K562 (cell line): ENCODE measurements at regions not wholly inside any gene's neighbourhood (a gene's known extent, or its start where the extent isn't known, plus 50 kb on each side); places are given as distances from the start of the nearest gene placed in this dataset.

Experiments used
- ATAC-seq: fragments of 200-7000 bp; cut with Tn5 transposase; 3 replicates; pipeline ENCODE4 v1.9.1; 2020; ENCODE audit warnings: moderate library complexity
- BruUV-seq: library from RNA; stranded (reverse); fragments of 400-500 nt; replicated peaks from 2 replicates; lab custom pipeline; 2021; lab: Mats Ljungman, UMichigan
- CTCF ChIA-PET: fragments of 300-600 bp; formaldehyde crosslinking; extraction: SDS; loops from one replicate; lab custom pipeline; 2021; ENCODE audit warnings: low intra/inter-chr PET ratio; lab: Yijun Ruan, JAX
- POLR2A ChIA-PET: fragments of 300-600, 350-650 bp; sonication (Branson Sonifier 250); formaldehyde crosslinking; extraction: SDS; loops from one replicate; lab custom pipeline; 2021; ENCODE audit warnings: antibody characterized with exemption, inconsistent platforms; lab: Yijun Ruan, JAX
- DNase-seq, 4 experiments: peaks; one replicate each; pipeline versions ENCODE4 v3.0.0 to v3.0.0-alpha.2; 2011 to 2018; ENCODE audit warnings: low spot score in 3 of 4, mixed read lengths in 3 of 4; ENCODE audit errors: extremely low read depth in 1 of 4
- FAIRE-seq: peaks from 2 replicates; lab custom pipeline; 2011; peaks lifted over from hg19 to GRCh38; lab: Jason Lieb, UNC
- H2AFZ ChIP-seq: 2 replicates; pipeline ENCODE4 v1.6.0; 2011; ENCODE audit warnings: low read depth, low read length, control low read depth, inconsistent platforms
- H3K27ac ChIP-seq: fragments of 200-600 bp; 3 replicates; pipeline ENCODE4 v1.8.0; 2011; ENCODE audit warnings: low read depth, mild to moderate bottlenecking, control low read depth, inconsistent platforms, low read length, moderate library complexity, mixed read lengths; ENCODE audit errors: extremely low read depth
- H3K27me3 ChIP-seq, 2 experiments: fragments of 300-600 bp in 1 of 2; 2 replicates in 1 of 2; 3 replicates in 1 of 2; pipeline versions ENCODE4 v1.6.0 to v1.8.0; 2011; ENCODE audit warnings: inconsistent platforms in 2 of 2, low read length in 2 of 2, mild to moderate bottlenecking in 1 of 2, mixed read lengths in 1 of 2, moderate library complexity in 1 of 2; ENCODE audit not compliant: control insufficient read depth in 2 of 2, insufficient read depth in 2 of 2
- H3K36me3 ChIP-seq: fragments of 300-600 bp; 3 replicates; pipeline ENCODE4 v1.8.0; 2011; ENCODE audit warnings: mild to moderate bottlenecking, low read length, inconsistent platforms; ENCODE audit not compliant: control insufficient read depth, insufficient read depth
- H3K4me1 ChIP-seq, 2 experiments: fragments of 200-600 bp in 1 of 2; replicated peaks in 1 of 2; 2 replicates in 1 of 2; 3 replicates in 1 of 2; pipeline versions ENCODE4 v1.5.1 to v1.8.0; 2011; ENCODE audit warnings: inconsistent platforms in 2 of 2, low read length in 2 of 2, mild to moderate bottlenecking in 1 of 2, mixed read lengths in 1 of 2, moderate library complexity in 1 of 2; ENCODE audit not compliant: control insufficient read depth in 2 of 2, insufficient read depth in 2 of 2
- H3K4me2 ChIP-seq: 2 replicates; pipeline ENCODE4 v1.6.1; 2011; ENCODE audit warnings: low read length, control low read depth, inconsistent platforms, mixed read lengths; ENCODE audit not compliant: insufficient read depth
- H3K4me3 ChIP-seq: fragments of 200-600 bp; sonication (generic), shearing (Covaris generic); 2 replicates; pipeline ENCODE4 v1.5.1; 2016; ENCODE audit warnings: control low read depth, inconsistent platforms
- H3K79me2 ChIP-seq: fragments of 200-600 bp; 3 replicates; pipeline ENCODE4 v1.8.0; 2011; ENCODE audit warnings: low read length, inconsistent platforms; ENCODE audit not compliant: control insufficient read depth, insufficient read depth
- H3K9ac ChIP-seq, 2 experiments: 2 replicates each; pipeline versions ENCODE4 v1.6.0 to v1.6.1; 2011; ENCODE audit warnings: low read depth in 2 of 2, low read length in 2 of 2, control low read depth in 1 of 2, inconsistent platforms in 1 of 2, mild to moderate bottlenecking in 1 of 2, mixed read lengths in 1 of 2; ENCODE audit not compliant: insufficient read depth in 1 of 2
- H3K9me1 ChIP-seq: one replicate; pipeline ENCODE4 v1.6.0; 2011; ENCODE audit warnings: inconsistent platforms, mild to moderate bottlenecking, low read length, moderate library complexity; ENCODE audit not compliant: control insufficient read depth, insufficient read depth
- H3K9me3 ChIP-seq: replicated peaks from 2 replicates; pipeline ENCODE4 v1.5.1; 2011; ENCODE audit warnings: low read depth, low read length, inconsistent platforms; ENCODE audit not compliant: control insufficient read depth, insufficient read depth
- H4K20me1 ChIP-seq: replicated peaks from 2 replicates; pipeline ENCODE4 v1.6.1; 2011; ENCODE audit warnings: low read length, inconsistent platforms, mixed read lengths; ENCODE audit not compliant: control insufficient read depth, insufficient read depth
- DIDO1 ChIP-seq: fragments of 450-650 bp; IDR thresholded peaks from 2 replicates; pipeline ENCODE4 v1.6.1; 2016; ENCODE audit warnings: low read depth, missing biosample characterization, missing genetic modification characterization
- NCOA2 ChIP-seq, 2 experiments: fragments of 450-650 bp; IDR thresholded peaks; 2 replicates each; pipeline ENCODE4 v1.6.1; 2018; ENCODE audit warnings: mild to moderate bottlenecking in 2 of 2, moderate library complexity in 1 of 2; ENCODE audit not compliant: partially characterized antibody in 2 of 2
- NEUROD1 ChIP-seq: fragments of 150-350 bp; IDR thresholded peaks from 2 replicates; pipeline ENCODE4 v1.6.1; 2014; ENCODE audit warnings: borderline replicate concordance, low read length, low read depth; ENCODE audit not compliant: partially characterized antibody
- NFIX ChIP-seq: fragments of 250-450 bp; sonication (Bioruptor Pico); IDR thresholded peaks from 2 replicates; pipeline ENCODE4 v1.4.0; 2020; ENCODE audit warnings: low read depth, mild to moderate bottlenecking, moderate library complexity
- NR2F6 ChIP-seq: fragments of 450-650 bp; formaldehyde crosslinking; IDR thresholded peaks from 2 replicates; pipeline ENCODE4 v1.4.0; 2020; ENCODE audit warnings: mild to moderate bottlenecking
- RFX7 ChIP-seq: fragments of 250-450 bp; sonication (Bioruptor Pico); IDR thresholded peaks from 2 replicates; pipeline ENCODE4 v1.5.1; 2021; ENCODE audit warnings: mild to moderate bottlenecking
- SMAD4 ChIP-seq: fragments of 250-450 bp; sonication (Bioruptor Pico); conservative IDR thresholded peaks from 2 replicates; pipeline ENCODE4 v1.8.0; 2021; ENCODE audit warnings: inconsistent platforms, mild to moderate bottlenecking, moderate library complexity
- SMARCA5 ChIP-seq: fragments of 450-650 bp; IDR thresholded peaks from 2 replicates; pipeline ENCODE4 v1.6.1; 2016
- ZBTB1 ChIP-seq: sonication (generic); formaldehyde crosslinking; IDR thresholded peaks from 2 replicates; pipeline ENCODE4 v1.8.1; 2023; ENCODE audit warnings: missing genetic modification reagents, low read depth, mild to moderate bottlenecking, borderline replicate concordance
- WGBS: fragments of 100-300 bp; shearing (Covaris generic); methylation state at CpG from one replicate; pipeline ENCODE4 v1.1.6; 2016; ENCODE audit warnings: low coverage, mixed read lengths; ENCODE audit not compliant: insufficient coverage; ENCODE audit errors: missing lambda C conversion rate; 5-methylcytosine and 5-hydroxymethylcytosine counted together
- in situ Hi-C: fragments of 300-500 bp; cut with MboI; formaldehyde crosslinking; loops from 4 replicates; pipeline ENCODE4 v1.15.0; 2018; ENCODE audit warnings: inconsistent platforms, mixed read lengths
- intact Hi-C: fragments of 100-400 bp; cut with micrococcal nuclease; formaldehyde crosslinking; loops from 2 replicates; pipeline ENCODE4 v1.14.2; 2022
- TF ChIP-seq, protein P1 (sequence below): fragments of 250-450 bp; sonication (Bioruptor Pico); IDR thresholded peaks from 2 replicates; pipeline ENCODE4 v1.4.0; 2020; ENCODE audit warnings: borderline replicate concordance
- TF ChIP-seq, protein P2 (sequence below), 2 experiments: fragments of 450-650 bp; formaldehyde crosslinking in 1 of 2; IDR thresholded peaks; 2 replicates each; pipeline versions ENCODE4 v1.4.0 to v1.6.1; 2014 to 2020; ENCODE audit warnings: mild to moderate bottlenecking in 2 of 2, borderline replicate concordance in 1 of 2, low read depth in 1 of 2

DNA sequence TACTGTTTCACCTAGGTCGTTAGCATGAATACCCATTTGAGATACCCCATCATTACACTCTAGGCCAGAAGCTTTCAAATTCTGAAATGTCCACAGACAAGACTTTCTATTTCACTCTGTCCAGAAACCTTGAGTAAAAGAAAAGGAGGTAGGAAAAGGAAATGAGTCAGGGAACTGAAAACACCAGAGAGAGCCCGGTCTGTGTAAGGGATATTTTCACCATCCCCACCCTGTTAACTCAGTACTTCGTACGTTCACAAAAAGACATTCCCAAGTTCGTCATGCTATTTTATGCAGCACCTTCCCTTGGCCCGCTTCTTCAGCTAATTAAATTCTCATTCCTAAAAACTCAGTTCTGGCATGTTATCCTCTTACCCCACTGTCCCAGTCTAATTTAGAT lies 89.4 kb upstream of the SOX2 start:
- Histone ChIP-seq H3K4me2 (no peak overlapping the region), H4K20me1 (no peaks in the 10 kb centered on the region), H3K9me1 (no peaks in the 10 kb centered on the region), H3K27me3 (no peaks in the 10 kb centered on the region), H3K79me2 (no peaks in the 10 kb centered on the region), H3K4me1 (no peaks in the 10 kb centered on the region), H3K27ac (no peak overlapping the region), H3K4me3 (no peak overlapping the region), H3K36me3 (no peaks in the 10 kb centered on the region), H2AFZ (no peak overlapping the region), H3K9ac (no peak overlapping the region), H3K9me3 (no peaks in the 10 kb centered on the region)
- WGBS = 3% methylated on average over 6 of the region's 6 CpGs
- no peak for ATAC-seq
- no peak for FAIRE-seq
- CTCF ChIA-PET = no interaction called here
- TF ChIP-seq, protein P1, sequence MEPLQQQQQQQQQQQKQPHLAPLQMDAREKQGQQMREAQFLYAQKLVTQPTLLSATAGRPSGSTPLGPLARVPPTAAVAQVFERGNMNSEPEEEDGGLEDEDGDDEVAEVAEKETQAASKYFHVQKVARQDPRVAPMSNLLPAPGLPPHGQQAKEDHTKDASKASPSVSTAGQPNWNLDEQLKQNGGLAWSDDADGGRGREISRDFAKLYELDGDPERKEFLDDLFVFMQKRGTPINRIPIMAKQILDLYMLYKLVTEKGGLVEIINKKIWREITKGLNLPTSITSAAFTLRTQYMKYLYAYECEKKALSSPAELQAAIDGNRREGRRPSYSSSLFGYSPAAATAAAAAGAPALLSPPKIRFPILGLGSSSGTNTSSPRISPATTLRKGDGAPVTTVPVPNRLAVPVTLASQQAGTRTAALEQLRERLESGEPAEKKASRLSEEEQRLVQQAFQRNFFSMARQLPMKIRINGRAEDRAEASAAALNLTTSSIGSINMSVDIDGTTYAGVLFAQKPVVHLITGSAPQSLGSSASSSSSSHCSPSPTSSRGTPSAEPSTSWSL (CRISPR knock-in tag) = no peak
- no peak for TF ChIP-seq RFX7
- TF ChIP-seq NEUROD1 = no peak
- TF ChIP-seq DIDO1 (tag) = no peak
- no peak for TF ChIP-seq ZBTB1
- TF ChIP-seq NR2F6 (CRISPR knock-in tag) = no peak
- TF ChIP-seq, protein P2, sequence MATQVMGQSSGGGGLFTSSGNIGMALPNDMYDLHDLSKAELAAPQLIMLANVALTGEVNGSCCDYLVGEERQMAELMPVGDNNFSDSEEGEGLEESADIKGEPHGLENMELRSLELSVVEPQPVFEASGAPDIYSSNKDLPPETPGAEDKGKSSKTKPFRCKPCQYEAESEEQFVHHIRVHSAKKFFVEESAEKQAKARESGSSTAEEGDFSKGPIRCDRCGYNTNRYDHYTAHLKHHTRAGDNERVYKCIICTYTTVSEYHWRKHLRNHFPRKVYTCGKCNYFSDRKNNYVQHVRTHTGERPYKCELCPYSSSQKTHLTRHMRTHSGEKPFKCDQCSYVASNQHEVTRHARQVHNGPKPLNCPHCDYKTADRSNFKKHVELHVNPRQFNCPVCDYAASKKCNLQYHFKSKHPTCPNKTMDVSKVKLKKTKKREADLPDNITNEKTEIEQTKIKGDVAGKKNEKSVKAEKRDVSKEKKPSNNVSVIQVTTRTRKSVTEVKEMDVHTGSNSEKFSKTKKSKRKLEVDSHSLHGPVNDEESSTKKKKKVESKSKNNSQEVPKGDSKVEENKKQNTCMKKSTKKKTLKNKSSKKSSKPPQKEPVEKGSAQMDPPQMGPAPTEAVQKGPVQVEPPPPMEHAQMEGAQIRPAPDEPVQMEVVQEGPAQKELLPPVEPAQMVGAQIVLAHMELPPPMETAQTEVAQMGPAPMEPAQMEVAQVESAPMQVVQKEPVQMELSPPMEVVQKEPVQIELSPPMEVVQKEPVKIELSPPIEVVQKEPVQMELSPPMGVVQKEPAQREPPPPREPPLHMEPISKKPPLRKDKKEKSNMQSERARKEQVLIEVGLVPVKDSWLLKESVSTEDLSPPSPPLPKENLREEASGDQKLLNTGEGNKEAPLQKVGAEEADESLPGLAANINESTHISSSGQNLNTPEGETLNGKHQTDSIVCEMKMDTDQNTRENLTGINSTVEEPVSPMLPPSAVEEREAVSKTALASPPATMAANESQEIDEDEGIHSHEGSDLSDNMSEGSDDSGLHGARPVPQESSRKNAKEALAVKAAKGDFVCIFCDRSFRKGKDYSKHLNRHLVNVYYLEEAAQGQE (IDR thresholded peaks at IDR 0.05; ENCODE audit: borderline replicate concordance) = no peak
- TF ChIP-seq, protein P2 (CRISPR knock-in tag; IDR thresholded peaks at IDR 0.05; ENCODE audit: low read depth) = no peak
- TF ChIP-seq SMAD4 (CRISPR knock-in tag) = no peak
- TF ChIP-seq NFIX (CRISPR knock-in tag) = no peak
- no peak for TF ChIP-seq SMARCA5
- TF ChIP-seq NCOA2 (IDR thresholded peaks at IDR 0.05; ENCODE audit: partially characterized antibody in 2 of 2) = no peak
- BruUV-seq = no TSS peak
- POLR2A ChIA-PET = no interaction called here
- in situ Hi-C loops (no loop called here), intact Hi-C loops (no loop called here)
- no peak for DNase-seq
